ENCODE measurements at regions not wholly inside any gene's neighbourhood (a gene's known extent, or its start where the extent isn't known, plus 50 kb on each side); places are given as distances from the start of the nearest gene placed in this dataset.

GRCh38 chr4:32909053-32909452, 2188.9 kb downstream of the PCDH7 start:
- TF ChIP-seq FOXM1 (IDR thresholded peaks at IDR 0.05; ENCODE audit: borderline replicate concordance, low read depth): no peak
- no peak for TF ChIP-seq EGR1 (IDR thresholded peaks at IDR 0.05)
- no peak for TF ChIP-seq CREB1 (IDR thresholded peaks at IDR 0.05; ENCODE audit: low read depth)
- TF ChIP-seq NFIC (IDR thresholded peaks at IDR 0.05): no peak
- TF ChIP-seq TAF1 (IDR thresholded peaks at IDR 0.05; ENCODE audit: low read depth): no peak
- TF ChIP-seq REST (IDR thresholded peaks at IDR 0.05; ENCODE audit: low read depth): no peak
- TF ChIP-seq RAD21 (IDR thresholded peaks at IDR 0.05; ENCODE audit: low read depth): no peak
- TF ChIP-seq TCF12 (IDR thresholded peaks at IDR 0.05; ENCODE audit: low read depth): no peak
- TF ChIP-seq TEAD4 (IDR thresholded peaks at IDR 0.05): no peak
- no peak for TF ChIP-seq CEBPB (IDR thresholded peaks at IDR 0.05)
- no peak for TF ChIP-seq YY1 (IDR thresholded peaks at IDR 0.05; ENCODE audit: low read depth)
- TF ChIP-seq ZBTB7A (IDR thresholded peaks at IDR 0.05; ENCODE audit: low read depth): no peak
- TF ChIP-seq EP300 (IDR thresholded peaks at IDR 0.05; ENCODE audit: borderline replicate concordance): no peak
- TF ChIP-seq USF1 (IDR thresholded peaks at IDR 0.05): no peak
- TF ChIP-seq MAX (IDR thresholded peaks at IDR 0.05): no peak

- TF ChIP-seq TEAD4 (IDR thresholded peaks at IDR 0.05) (no peak), RAD21 (IDR thresholded peaks at IDR 0.05; ENCODE audit: low read depth) (0 out of 2 replicates have a peak, but pooled peaks have one; percentile 16)
Measured at GRCh38 chr4:32909736-32910135, 2189.6 kb downstream of the PCDH7 start.

GRCh38 chr4:32917586-32917985, 2197.4 kb downstream of the PCDH7 start:
- no peak for TF ChIP-seq CREB1 (IDR thresholded peaks at IDR 0.05; ENCODE audit: low read depth)
- TF ChIP-seq NFIC (IDR thresholded peaks at IDR 0.05): no peak
- no peak for TF ChIP-seq REST (IDR thresholded peaks at IDR 0.05; ENCODE audit: low read depth)
- no peak for TF ChIP-seq TCF12 (IDR thresholded peaks at IDR 0.05; ENCODE audit: low read depth)
- no peak for TF ChIP-seq YY1 (IDR thresholded peaks at IDR 0.05; ENCODE audit: low read depth)
- no peak for TF ChIP-seq USF1 (IDR thresholded peaks at IDR 0.05)
- TF ChIP-seq RAD21 (IDR thresholded peaks at IDR 0.05; ENCODE audit: low read depth): no peak

GRCh38 chr4:32929796-32930699, 2209.9 kb downstream of the PCDH7 start:
- TF ChIP-seq USF1 (IDR thresholded peaks at IDR 0.05) (no peak), TEAD4 (IDR thresholded peaks at IDR 0.05) (no peak)

GRCh38 chr4:32930700-32931099, 2210.5 kb downstream of the PCDH7 start:
- no peak for TF ChIP-seq EP300 (IDR thresholded peaks at IDR 0.05; ENCODE audit: borderline replicate concordance)
- no peak for TF ChIP-seq FOXM1 (IDR thresholded peaks at IDR 0.05; ENCODE audit: borderline replicate concordance, low read depth)
- TF ChIP-seq NFIC (IDR thresholded peaks at IDR 0.05): no peak
- TF ChIP-seq CREB1 (IDR thresholded peaks at IDR 0.05; ENCODE audit: low read depth): no peak
- TF ChIP-seq TCF12 (IDR thresholded peaks at IDR 0.05; ENCODE audit: low read depth): no peak
- no peak for TF ChIP-seq MAX (IDR thresholded peaks at IDR 0.05)
- no peak for TF ChIP-seq CEBPB (IDR thresholded peaks at IDR 0.05)
- no peak for TF ChIP-seq EGR1 (IDR thresholded peaks at IDR 0.05)
- TF ChIP-seq TAF1 (IDR thresholded peaks at IDR 0.05; ENCODE audit: low read depth): no peak
- TF ChIP-seq RAD21 (IDR thresholded peaks at IDR 0.05; ENCODE audit: low read depth): no peak
- TF ChIP-seq USF1 (IDR thresholded peaks at IDR 0.05): no peak
- no peak for TF ChIP-seq TEAD4 (IDR thresholded peaks at IDR 0.05)
- TF ChIP-seq ZBTB7A (IDR thresholded peaks at IDR 0.05; ENCODE audit: low read depth): no peak
- no peak for TF ChIP-seq REST (IDR thresholded peaks at IDR 0.05; ENCODE audit: low read depth)
- no peak for TF ChIP-seq YY1 (IDR thresholded peaks at IDR 0.05; ENCODE audit: low read depth)
